ENCODE measurements at regions not wholly inside any gene's neighbourhood (a gene's known extent, or its start where the extent isn't known, plus 50 kb on each side); places are given as distances from the start of the nearest gene placed in this dataset.

DNA sequence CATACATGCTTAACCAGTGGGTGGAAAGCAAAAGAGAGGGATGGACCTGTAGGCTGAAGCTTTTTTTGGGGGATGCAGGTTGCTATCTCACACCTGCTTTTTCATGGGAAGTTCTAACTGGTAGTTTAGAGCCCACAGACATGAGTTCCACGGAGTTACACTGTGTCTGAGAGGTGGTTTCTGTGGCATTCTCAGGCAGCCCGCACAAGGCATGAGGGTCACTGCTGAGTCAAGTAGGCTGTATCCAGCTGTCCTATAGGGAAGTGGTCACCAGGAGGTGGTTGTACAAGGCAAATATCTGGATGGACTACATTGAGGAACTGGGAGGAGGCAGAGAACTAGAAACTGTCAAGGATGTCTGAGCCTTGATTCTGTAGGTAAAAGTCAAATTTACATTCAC is 351.0 kb upstream of the POM121L12 start:
- 62 to 64% methylated on average over 2 of the region's 2 CpGs for WGBS, 2 donors
- H3K27ac ChIP-seq: no peak overlapping the region
- no peaks in the 10 kb centered on the region for H3K9me3 ChIP-seq
- DNase-seq: no peak
- no peaks in the 10 kb centered on the region for H3K27me3 ChIP-seq
- no peak overlapping the region for H3K4me3 ChIP-seq
- TF ChIP-seq, protein P1, sequence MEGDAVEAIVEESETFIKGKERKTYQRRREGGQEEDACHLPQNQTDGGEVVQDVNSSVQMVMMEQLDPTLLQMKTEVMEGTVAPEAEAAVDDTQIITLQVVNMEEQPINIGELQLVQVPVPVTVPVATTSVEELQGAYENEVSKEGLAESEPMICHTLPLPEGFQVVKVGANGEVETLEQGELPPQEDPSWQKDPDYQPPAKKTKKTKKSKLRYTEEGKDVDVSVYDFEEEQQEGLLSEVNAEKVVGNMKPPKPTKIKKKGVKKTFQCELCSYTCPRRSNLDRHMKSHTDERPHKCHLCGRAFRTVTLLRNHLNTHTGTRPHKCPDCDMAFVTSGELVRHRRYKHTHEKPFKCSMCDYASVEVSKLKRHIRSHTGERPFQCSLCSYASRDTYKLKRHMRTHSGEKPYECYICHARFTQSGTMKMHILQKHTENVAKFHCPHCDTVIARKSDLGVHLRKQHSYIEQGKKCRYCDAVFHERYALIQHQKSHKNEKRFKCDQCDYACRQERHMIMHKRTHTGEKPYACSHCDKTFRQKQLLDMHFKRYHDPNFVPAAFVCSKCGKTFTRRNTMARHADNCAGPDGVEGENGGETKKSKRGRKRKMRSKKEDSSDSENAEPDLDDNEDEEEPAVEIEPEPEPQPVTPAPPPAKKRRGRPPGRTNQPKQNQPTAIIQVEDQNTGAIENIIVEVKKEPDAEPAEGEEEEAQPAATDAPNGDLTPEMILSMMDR (IDR thresholded peaks at IDR 0.05): no peak
- TF ChIP-seq POLR2A (IDR thresholded peaks at IDR 0.05): no peak
- ATAC-seq: no peak
- intact Hi-C loops (cut with DNase I): no loop called here
- no peaks in the 10 kb centered on the region for H3K36me3 ChIP-seq (replicated peaks in 1 of 2; ENCODE audit: insufficient read depth in 1 of 2, low read depth in 2 of 2)
- H3K4me1 ChIP-seq: no peaks in the 10 kb centered on the region

DNA sequence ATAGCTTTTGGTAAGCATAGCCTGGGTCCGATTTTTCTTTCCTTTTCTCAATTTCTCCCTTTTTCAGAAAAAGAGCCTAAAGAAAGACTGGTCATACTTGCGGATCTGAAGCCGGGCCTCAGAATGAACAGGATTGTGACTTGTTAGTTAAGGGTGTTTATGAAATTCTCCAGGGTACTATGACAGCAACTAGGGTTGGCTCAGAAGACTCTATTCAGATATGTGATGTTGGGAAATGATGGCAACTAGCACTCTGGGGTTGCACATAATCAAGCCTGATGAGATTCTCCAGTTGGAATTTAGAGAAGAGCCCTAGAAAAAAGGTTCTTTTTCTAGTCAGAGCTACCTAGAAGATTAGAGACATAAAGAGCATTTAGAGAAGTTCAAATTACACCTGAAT is 352.4 kb upstream of the POM121L12 start:
- DNase-seq (no peak), ATAC-seq (no peak)
- Histone ChIP-seq H3K27ac (no peak overlapping the region), H3K9me3 (no peaks in the 10 kb centered on the region), H3K36me3 (replicated peaks in 1 of 2; ENCODE audit: insufficient read depth in 1 of 2, low read depth in 2 of 2) (no peaks in the 10 kb centered on the region), H3K4me3 (no peak overlapping the region), H3K27me3 (no peaks in the 10 kb centered on the region), H3K4me1 (no peaks in the 10 kb centered on the region)
- TF ChIP-seq, protein P1 (IDR thresholded peaks at IDR 0.05): no peak
- no peak for TF ChIP-seq POLR2A (IDR thresholded peaks at IDR 0.05)
- 49 to 75% methylated on average over 3 of the region's 3 CpGs for WGBS, 2 donors
- intact Hi-C loops (cut with DNase I): no loop called here

DNA sequence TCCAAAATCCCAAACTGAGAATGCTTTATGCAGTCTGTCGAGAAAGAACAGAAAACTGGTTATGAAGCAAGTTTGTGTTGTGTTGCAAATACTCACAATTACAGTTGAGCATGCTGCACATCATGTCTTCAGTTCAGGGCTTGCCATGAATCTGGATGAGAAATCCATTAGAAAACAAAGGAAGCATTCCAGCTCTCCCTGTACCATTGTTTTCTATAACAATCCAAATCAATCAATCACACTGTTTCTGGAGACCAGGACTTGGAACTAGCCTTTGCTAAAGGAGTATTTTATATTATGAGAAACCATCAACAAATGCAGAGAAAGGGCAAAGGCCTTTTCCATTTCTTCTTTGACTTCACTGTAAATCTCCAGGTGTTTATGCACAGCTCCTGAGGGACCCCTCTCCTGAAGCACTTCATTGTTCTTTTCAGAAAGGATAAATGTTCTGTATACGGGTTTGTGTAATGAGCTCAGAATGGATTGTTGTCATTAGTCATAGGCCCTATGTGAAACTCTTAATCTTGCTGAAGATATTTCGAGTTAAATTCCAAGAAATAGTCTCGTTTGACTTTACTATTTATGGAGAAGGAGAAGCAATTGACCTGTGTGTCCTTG is 364.7 kb upstream of the POM121L12 start:
- TF ChIP-seq, protein P1 (IDR thresholded peaks at IDR 0.05): no peak
- TF ChIP-seq POLR2A (IDR thresholded peaks at IDR 0.05): no peak
- Histone ChIP-seq H3K4me1 (no peaks in the 10 kb centered on the region), H3K9me3 (no peaks in the 10 kb centered on the region), H3K36me3 (replicated peaks in 1 of 2; ENCODE audit: insufficient read depth in 1 of 2, low read depth in 2 of 2) (no peaks in the 10 kb centered on the region), H3K27ac (no peak overlapping the region), H3K4me3 (no peak overlapping the region), H3K27me3 (no peaks in the 10 kb centered on the region)
- 25 to 31% methylated on average over 4 of the region's 4 CpGs for WGBS, 2 donors
- intact Hi-C loops (cut with DNase I): no loop called here
- ATAC-seq (no peak), DNase-seq (no peak)

DNA sequence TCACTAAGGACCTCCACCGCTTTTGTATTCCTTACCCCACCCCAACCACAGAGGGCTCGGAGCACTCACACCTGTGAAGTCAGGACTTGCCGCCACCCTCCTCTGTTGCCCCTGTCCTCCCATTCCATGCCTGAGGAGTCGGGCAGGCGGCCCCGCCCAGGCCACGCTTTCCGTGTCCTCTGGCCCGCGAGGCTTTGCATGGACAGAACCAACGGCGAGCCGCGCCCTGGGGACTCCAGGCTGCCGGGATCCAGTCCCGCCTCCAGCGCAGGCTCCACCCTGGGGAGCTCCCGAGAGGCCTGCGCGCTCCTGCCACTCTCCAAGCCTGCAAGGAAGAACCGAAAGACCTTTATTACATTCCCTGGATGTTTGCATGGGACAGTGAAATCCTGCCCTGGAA is 366.4 kb upstream of the POM121L12 start:
- WGBS, 2 donors: 88 to 91% methylated on average over 11 to 21 of the region's 21 CpGs
- no peak for ATAC-seq
- Histone ChIP-seq H3K27ac (no peak overlapping the region), H3K4me1 (no peaks in the 10 kb centered on the region), H3K4me3 (no peak overlapping the region), H3K9me3 (no peaks in the 10 kb centered on the region), H3K36me3 (replicated peaks in 1 of 2; ENCODE audit: insufficient read depth in 1 of 2, low read depth in 2 of 2) (no peaks in the 10 kb centered on the region), H3K27me3 (no peaks in the 10 kb centered on the region)
- TF ChIP-seq POLR2A (IDR thresholded peaks at IDR 0.05): no peak
- no peak for DNase-seq
- intact Hi-C loops (cut with DNase I): no loop called here

DNA sequence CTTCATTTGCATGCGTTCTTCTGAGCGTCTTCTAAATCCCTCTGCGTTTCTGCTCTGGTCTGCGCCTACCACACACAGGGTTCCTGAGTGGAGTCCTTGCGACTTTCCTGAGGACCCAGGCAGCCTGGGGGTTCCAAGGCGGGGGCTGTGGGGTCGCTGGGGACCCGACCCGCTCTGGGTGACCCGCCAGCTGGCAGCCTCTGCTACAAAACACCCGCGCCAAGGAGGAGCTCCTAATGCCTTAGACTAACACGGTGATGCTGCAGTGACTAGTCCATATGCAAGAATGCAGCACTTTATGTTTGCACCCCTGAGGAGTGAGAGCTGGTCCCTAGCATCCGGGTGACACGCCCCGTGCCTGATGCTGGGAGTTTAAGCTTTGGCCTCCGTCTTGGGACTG is 367.0 kb upstream of the POM121L12 start:
- Histone ChIP-seq H3K4me3 (no peak overlapping the region), H3K36me3 (replicated peaks in 1 of 2; ENCODE audit: insufficient read depth in 1 of 2, low read depth in 2 of 2) (no peaks in the 10 kb centered on the region), H3K4me1 (no peaks in the 10 kb centered on the region), H3K9me3 (no peaks in the 10 kb centered on the region), H3K27me3 (no peaks in the 10 kb centered on the region), H3K27ac (no peak overlapping the region)
- no peak for DNase-seq
- no peak for TF ChIP-seq POLR2A (IDR thresholded peaks at IDR 0.05)
- TF ChIP-seq, protein P1 (IDR thresholded peaks at IDR 0.05): no peak
- WGBS, 2 donors: 83 to 91% methylated on average over 16 to 17 of the region's 17 CpGs
- ATAC-seq: no peak
- intact Hi-C loops (cut with DNase I): no loop called here

Measured in body of pancreas (tissue), 4 donors.